NT2/D1 (cell line): ENCODE measurements at regions not wholly inside any gene's neighbourhood (a gene's known extent, or its start where the extent isn't known, plus 50 kb on each side); places are given as distances from the start of the nearest gene placed in this dataset.

ENCODE experiments used
- DNase-seq: peaks from one replicate; pipeline ENCODE4 v3.0.0-alpha.2; 2011; ENCODE audit warnings: low read depth, low spot score
- H3K27me3 ChIP-seq: 2 replicates; pipeline ENCODE4 v1.6.0; 2011; ENCODE audit warnings: mild to moderate bottlenecking; ENCODE audit not compliant: insufficient read length, insufficient read depth
- H3K36me3 ChIP-seq: 2 replicates; pipeline ENCODE4 v1.6.1; 2011; ENCODE audit warnings: mild to moderate bottlenecking, low read length, mixed read lengths; ENCODE audit not compliant: insufficient read depth, insufficient read length
- H3K4me1 ChIP-seq: 2 replicates; pipeline ENCODE4 v1.5.1; 2011; ENCODE audit not compliant: insufficient read depth, insufficient read length
- H3K4me3 ChIP-seq: 2 replicates; pipeline ENCODE4 v1.5.1; 2011; ENCODE audit warnings: low read depth; ENCODE audit not compliant: insufficient read length
- H3K9ac ChIP-seq: 2 replicates; pipeline ENCODE4 v1.6.0; 2011; ENCODE audit warnings: low read depth; ENCODE audit not compliant: insufficient read length
- H3K9me3 ChIP-seq: 2 replicates; pipeline ENCODE4 v1.5.1; 2011; ENCODE audit warnings: mild to moderate bottlenecking, low read length; ENCODE audit not compliant: insufficient read depth
- SUZ12 ChIP-seq: IDR thresholded peaks from 2 replicates; pipeline ENCODE4 v1.6.1; 2011; ENCODE audit not compliant: insufficient read length, insufficient read depth; ENCODE audit errors: extremely low read depth
- YY1 ChIP-seq: IDR thresholded peaks from 2 replicates; pipeline ENCODE4 v1.6.1; 2011; ENCODE audit not compliant: insufficient read length, insufficient read depth
- ZNF274 ChIP-seq: IDR thresholded peaks from 2 replicates; pipeline ENCODE4 v1.6.1; 2011; ENCODE audit warnings: mild to moderate bottlenecking, low read depth, low read length

GRCh38 chrX:121102101-121102500 is 54.7 kb downstream of the GLUD2 start:
- DNase-seq = no peak
- H3K9ac ChIP-seq = no peak overlapping the region
- no peak overlapping the region for H3K4me3 ChIP-seq
- no peaks in the 10 kb centered on the region for H3K27me3 ChIP-seq
- no peaks in the 10 kb centered on the region for H3K9me3 ChIP-seq
- no peaks in the 10 kb centered on the region for H3K36me3 ChIP-seq
- TF ChIP-seq ZNF274 = no peak
- no peak for TF ChIP-seq YY1
- no peaks in the 10 kb centered on the region for H3K4me1 ChIP-seq

DNA sequence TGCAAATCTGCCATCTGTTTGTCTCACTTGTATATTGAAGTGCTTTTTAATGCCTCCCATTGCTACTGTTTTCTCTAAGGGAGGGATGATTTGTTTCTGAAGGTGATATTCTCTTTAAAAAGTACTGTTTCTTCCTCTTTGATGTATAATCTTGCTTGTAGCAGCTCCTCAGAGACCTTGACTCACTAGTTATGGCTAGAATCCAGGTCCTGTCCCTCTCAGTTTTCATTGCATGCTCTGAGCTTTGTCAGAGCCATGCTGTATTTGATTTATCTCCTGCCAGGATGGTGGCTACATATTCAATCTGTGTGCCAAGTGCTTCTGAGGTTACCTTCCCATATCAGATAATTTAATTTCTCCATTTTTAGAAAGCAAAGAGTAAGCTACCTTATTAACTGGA is 56.0 kb downstream of the GLUD2 start:
- TF ChIP-seq SUZ12 (no peak), YY1 (no peak), ZNF274 (no peak)
- H3K4me1 ChIP-seq = no peaks in the 10 kb centered on the region
- no peaks in the 10 kb centered on the region for H3K36me3 ChIP-seq
- no peaks in the 10 kb centered on the region for H3K27me3 ChIP-seq
- no peaks in the 10 kb centered on the region for H3K9me3 ChIP-seq
- H3K9ac ChIP-seq = no peak overlapping the region
- no peak overlapping the region for H3K4me3 ChIP-seq
- no peak for DNase-seq

- no peak overlapping the region for H3K4me3 ChIP-seq
- H3K4me1 ChIP-seq = no peaks in the 10 kb centered on the region
- no peak overlapping the region for H3K9ac ChIP-seq
- no peak for DNase-seq
- TF ChIP-seq ZNF274 (no peak), YY1 (no peak), SUZ12 (no peak)
- H3K36me3 ChIP-seq = no peaks in the 10 kb centered on the region
- H3K27me3 ChIP-seq = no peaks in the 10 kb centered on the region
- no peaks in the 10 kb centered on the region for H3K9me3 ChIP-seq
Measured at GRCh38 chrX:121106484-121107235, 59.2 kb downstream of the GLUD2 start.

- Histone ChIP-seq H3K4me3 (no peak overlapping the region), H3K36me3 (no peaks in the 10 kb centered on the region), H3K9ac (no peak overlapping the region), H3K27me3 (no peaks in the 10 kb centered on the region), H3K9me3 (no peaks in the 10 kb centered on the region), H3K4me1 (no peaks in the 10 kb centered on the region)
- DNase-seq = peak; percentile 0
- TF ChIP-seq YY1 = no peak
- no peak for TF ChIP-seq ZNF274
- TF ChIP-seq SUZ12 = no peak
Measured at GRCh38 chrX:121109986-121110385, 62.6 kb downstream of the GLUD2 start.

GRCh38 chrX:121110536-121110935 is 63.1 kb downstream of the GLUD2 start:
- Histone ChIP-seq H3K9ac (no peak overlapping the region), H3K36me3 (no peaks in the 10 kb centered on the region), H3K27me3 (no peaks in the 10 kb centered on the region), H3K4me3 (no peak overlapping the region), H3K4me1 (no peaks in the 10 kb centered on the region), H3K9me3 (no peaks in the 10 kb centered on the region)
- DNase-seq = no peak
- no peak for TF ChIP-seq YY1
- TF ChIP-seq SUZ12 = no peak
- no peak for TF ChIP-seq ZNF274

GRCh38 chrX:121114691-121115090 is 67.3 kb downstream of the GLUD2 start:
- H3K36me3 ChIP-seq = no peaks in the 10 kb centered on the region
- no peak overlapping the region for H3K9ac ChIP-seq
- DNase-seq = no peak
- TF ChIP-seq ZNF274 = no peak
- TF ChIP-seq SUZ12 = no peak
- no peak for TF ChIP-seq YY1
- no peaks in the 10 kb centered on the region for H3K27me3 ChIP-seq
- H3K9me3 ChIP-seq = no peaks in the 10 kb centered on the region
- no peaks in the 10 kb centered on the region for H3K4me1 ChIP-seq
- H3K4me3 ChIP-seq = no peak overlapping the region

- TF ChIP-seq ZNF274 (no peak), SUZ12 (no peak), YY1 (no peak)
- DNase-seq = no peak
- Histone ChIP-seq H3K27me3 (no peaks in the 10 kb centered on the region), H3K4me1 (no peaks in the 10 kb centered on the region), H3K9me3 (no peaks in the 10 kb centered on the region), H3K4me3 (no peak overlapping the region), H3K9ac (no peak overlapping the region), H3K36me3 (no peaks in the 10 kb centered on the region)
Measured at GRCh38 chrX:121120690-121121605, 73.5 kb downstream of the GLUD2 start.
